ENCODE measurements at regions not wholly inside any gene's neighbourhood (a gene's known extent, or its start where the extent isn't known, plus 50 kb on each side); places are given as distances from the start of the nearest gene placed in this dataset.

GRCh38 chr4:53832549-53832948 is 231.9 kb downstream of the CHIC2 start:
- no peak for TF ChIP-seq EZH2 (IDR thresholded peaks at IDR 0.05; ENCODE audit: borderline replicate concordance, low read depth, low read length, severe bottlenecking)
- TF ChIP-seq, protein P1, sequence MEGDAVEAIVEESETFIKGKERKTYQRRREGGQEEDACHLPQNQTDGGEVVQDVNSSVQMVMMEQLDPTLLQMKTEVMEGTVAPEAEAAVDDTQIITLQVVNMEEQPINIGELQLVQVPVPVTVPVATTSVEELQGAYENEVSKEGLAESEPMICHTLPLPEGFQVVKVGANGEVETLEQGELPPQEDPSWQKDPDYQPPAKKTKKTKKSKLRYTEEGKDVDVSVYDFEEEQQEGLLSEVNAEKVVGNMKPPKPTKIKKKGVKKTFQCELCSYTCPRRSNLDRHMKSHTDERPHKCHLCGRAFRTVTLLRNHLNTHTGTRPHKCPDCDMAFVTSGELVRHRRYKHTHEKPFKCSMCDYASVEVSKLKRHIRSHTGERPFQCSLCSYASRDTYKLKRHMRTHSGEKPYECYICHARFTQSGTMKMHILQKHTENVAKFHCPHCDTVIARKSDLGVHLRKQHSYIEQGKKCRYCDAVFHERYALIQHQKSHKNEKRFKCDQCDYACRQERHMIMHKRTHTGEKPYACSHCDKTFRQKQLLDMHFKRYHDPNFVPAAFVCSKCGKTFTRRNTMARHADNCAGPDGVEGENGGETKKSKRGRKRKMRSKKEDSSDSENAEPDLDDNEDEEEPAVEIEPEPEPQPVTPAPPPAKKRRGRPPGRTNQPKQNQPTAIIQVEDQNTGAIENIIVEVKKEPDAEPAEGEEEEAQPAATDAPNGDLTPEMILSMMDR (IDR thresholded peaks at IDR 0.05; ENCODE audit: borderline replicate concordance, extremely low read depth, low read length, poor library complexity, severe bottlenecking), result no peak
